DMS 273 treated with DMSO at 0.1 percent for 48 hours (cell line): ENCODE measurements at regions not wholly inside any gene's neighbourhood (a gene's known extent, or its start where the extent isn't known, plus 50 kb on each side); places are given as distances from the start of the nearest gene placed in this dataset.
"Not testable (repeated sequence)": the region's sequence is repeated elsewhere in the genome, so short reads cannot be mapped to it uniquely, and the experiment has no call there.

Experiments used
- DNase-seq: peaks from one replicate; lab custom pipeline; 2025; lab: John Stamatoyannopoulos, UW

- DNase-seq = no peak
Observed at GRCh38 chr2:81061016-81061415, 756.5 kb upstream of the LRRTM1 start.

DNA sequence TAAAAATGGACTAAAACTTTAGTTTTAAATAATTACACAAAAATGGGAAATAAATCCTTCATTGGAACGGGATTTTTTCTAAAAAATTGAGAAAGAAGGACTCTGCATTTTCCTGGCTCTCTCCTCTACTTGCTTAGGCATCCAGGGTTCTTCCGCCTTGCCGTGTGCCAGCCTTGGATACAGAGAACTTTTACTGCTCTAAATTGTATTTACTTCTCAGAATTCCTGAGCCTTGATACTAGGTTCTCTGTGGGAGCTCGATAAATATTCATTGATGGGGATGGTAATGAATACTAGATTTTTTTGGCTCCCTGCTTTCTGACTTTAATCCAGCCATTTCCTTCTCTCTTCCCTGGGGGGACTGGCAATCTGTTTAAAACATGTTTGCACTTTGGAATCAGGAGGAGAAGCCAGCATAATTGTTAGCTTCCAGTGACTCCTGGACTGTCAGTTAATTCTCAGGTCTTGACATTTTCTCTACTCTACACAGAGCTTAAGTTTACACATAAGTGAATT is 746.1 kb upstream of the LRRTM1 start:
- DNase-seq = no peak

- DNase-seq = no peak
Observed at GRCh38 chr2:81043681-81044080, 739.1 kb upstream of the LRRTM1 start.

DNA sequence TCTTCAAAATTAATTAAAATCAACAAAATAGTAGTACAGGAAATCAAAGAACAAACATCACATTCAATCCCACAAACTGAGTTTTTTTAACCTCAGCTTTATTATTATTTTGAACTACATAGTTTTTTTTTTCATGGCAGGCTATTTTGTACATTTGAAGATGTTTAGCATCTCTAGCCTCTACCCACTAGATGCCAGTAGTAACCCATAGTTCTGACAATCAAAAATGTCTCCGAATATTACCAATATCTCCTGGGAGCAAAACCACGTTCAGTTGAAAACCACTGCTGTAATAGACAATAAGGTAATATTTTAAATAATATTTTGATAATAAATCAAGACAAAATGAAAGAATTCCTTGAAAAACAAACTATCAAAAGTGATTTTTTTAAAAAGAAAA is 702.6 kb upstream of the LRRTM1 start:
- DNase-seq = no peak

DNA sequence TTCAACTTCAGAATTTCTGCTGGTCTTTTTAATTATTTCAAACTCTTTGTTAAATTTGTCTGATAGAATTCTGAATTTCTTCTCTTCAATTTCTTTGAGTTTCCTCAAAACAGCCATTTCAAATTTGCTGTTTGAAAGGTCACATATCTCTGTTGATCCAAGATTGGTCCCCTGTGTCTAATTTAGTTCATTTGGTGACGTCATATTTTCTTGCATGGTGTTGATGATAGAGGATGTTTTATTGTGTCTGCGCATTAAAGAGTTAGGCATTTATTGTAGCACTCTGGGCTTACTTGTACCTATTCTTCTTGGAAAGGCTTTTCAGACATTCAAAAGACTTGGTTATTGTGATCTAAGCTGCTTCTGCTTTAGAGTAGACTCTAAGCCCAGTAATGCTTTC is 698.4 kb upstream of the LRRTM1 start:
- no peak for DNase-seq

DNA sequence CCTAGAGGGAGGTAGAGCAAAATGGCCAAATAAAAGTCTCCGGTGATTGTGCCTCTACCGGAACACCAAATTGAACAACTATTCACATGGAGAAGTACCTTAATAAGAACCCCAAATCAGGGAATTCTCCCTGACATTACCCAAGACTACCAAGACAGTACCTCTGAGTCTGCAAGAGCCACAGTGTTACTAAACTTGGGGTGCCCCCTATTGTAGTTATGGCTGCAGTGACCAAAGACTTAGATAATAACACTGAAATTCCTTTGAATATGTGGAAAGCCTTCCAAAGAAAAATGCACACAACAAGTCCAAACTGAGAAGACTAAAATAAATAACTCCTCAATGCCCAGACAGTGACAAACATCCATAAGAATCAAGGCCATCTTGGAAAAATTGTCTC is 682.9 kb upstream of the LRRTM1 start:
- no peak for DNase-seq

DNA sequence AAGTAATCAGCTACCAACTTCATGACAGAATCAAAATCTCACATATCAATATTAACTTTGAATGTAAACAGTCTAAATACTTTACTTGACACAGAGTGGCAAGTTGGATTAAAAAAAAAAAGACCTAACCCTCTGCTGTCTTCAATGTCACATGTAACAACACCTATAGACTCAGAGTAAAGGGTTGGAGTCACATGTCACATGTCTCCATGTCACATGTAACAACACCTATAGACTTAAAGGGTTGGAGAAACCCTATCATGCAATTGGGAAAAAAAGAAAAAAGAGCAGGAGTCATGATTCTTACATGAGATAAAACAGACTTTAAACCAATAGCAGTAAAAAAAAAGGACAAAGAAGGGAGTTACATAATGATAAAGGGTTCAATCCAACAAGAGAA is 665.3 kb upstream of the LRRTM1 start:
- no peak for DNase-seq

- DNase-seq = no peak
Observed at GRCh38 chr2:80968450-80968849, 663.9 kb upstream of the LRRTM1 start.

GRCh38 chr2:80947601-80948130 is 643.1 kb upstream of the LRRTM1 start:
- DNase-seq = no peak

DNA sequence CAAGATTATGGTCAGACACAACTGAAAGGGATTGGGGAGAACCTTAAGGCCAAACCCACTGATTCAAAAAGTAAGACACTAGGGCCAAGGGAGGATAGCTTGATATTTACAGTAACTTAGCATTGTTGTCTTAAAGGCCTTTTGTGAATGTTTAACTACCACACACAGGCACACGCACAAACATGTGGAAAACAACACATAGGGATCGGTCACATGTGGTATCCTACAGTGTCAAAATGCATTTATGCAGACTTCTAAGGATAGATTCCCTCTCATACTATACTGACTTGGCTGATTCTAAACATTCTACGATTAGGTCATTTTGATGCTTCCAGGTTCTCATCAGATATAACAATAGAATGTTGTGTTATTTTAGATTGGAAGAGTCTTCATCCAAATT is 638.9 kb upstream of the LRRTM1 start:
- no peak for DNase-seq

GRCh38 chr2:80942766-80943165 is 638.2 kb upstream of the LRRTM1 start:
- no peak for DNase-seq

DNA sequence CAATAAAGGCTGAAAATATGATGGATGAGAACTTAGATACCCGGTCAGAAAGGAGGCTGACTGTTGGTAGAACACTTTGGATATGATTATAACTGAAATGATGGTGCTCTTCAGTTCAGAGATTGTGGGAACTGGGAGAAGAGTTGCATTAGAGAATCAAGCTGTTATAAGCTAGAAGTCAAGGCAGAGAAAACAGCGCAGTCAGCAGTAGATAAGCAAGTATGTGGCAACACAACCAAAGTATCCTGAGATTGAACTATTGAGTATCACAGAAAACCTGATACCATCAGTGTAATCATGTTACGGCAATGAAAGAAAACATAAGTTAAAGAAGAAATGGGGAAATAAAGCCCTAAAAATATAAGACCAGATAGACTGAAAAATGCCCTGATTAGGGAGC is 633.9 kb upstream of the LRRTM1 start:
- no peak for DNase-seq

GRCh38 chr2:80931820-80932219 is 627.3 kb upstream of the LRRTM1 start:
- DNase-seq = not testable (repeated sequence)

DNA sequence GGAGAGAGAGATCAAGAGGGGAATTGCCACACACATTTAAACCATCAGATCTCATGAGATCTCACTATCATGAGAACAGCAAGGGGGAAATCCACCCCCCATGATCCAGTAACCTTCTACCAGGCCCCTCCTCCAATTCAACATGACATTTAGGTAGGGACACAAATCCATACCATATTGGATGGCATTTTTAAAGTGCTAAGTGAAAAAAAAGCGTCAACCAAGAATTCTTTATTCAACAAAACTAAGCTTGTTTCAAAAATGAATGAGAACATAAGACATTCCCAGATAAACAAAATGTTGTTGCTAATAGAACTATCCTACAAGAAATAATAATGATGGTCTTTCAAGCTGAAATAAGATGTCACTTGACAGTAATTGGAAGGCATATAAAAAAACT is 626.2 kb upstream of the LRRTM1 start:
- DNase-seq = no peak

DNA sequence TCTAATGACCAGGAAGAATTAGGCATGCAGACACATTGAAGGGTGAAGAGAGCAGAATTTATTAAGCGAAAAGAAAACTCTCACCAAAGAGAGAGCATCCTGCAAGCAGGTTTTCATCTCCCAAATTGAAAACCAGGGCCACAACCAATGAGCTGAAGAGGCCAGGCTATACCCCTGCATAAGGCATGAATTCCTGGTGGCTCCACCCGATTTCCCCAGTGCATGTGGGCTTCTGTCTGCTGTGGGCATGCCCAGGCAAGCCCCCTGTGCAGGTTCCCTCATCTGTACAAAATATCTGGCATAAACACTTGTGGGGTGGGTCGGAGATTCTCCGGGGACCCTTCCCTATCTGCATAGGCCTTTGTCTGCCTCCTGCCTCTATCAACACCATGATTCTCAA is 621.6 kb upstream of the LRRTM1 start:
- DNase-seq = no peak

DNA sequence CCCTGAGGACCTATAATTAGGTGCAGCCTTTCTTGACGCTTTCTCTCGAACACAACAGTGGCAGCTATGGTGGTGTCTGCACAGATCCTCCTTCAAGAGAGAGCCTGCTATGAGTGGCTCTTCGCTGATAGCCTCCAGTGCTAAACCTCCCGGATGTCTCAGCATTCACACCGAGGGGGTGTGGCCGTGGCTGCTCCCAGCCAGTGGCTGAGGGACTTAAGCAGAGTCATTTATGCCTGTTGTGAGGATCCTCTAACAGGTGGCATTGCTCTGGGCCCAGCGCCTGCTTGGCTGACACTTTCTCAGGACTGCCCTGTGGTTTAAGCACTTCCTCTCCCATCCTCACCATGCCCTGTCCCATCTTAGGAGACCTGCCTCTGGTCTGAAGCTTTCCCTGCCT is 592.0 kb upstream of the LRRTM1 start:
- DNase-seq = no peak

DNA sequence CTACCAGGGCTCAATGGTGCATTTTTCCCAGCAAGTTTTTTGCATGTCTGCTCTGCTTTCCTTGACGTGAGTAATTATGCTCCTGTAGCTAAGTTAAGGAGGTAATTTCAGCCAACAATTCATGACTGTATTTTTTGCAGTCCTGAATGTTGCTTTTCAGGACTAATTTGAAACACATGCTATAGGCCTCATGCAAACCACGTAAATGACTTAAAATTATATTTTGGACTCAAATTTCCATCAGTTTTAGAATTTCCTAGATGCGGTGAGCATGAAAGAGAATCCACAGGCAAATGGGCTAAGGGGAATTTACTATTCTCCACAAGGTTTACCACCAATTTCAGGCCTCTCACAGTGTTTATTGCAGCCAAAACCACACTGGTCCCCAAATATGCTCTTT is 589.9 kb upstream of the LRRTM1 start:
- DNase-seq = no peak

DNA sequence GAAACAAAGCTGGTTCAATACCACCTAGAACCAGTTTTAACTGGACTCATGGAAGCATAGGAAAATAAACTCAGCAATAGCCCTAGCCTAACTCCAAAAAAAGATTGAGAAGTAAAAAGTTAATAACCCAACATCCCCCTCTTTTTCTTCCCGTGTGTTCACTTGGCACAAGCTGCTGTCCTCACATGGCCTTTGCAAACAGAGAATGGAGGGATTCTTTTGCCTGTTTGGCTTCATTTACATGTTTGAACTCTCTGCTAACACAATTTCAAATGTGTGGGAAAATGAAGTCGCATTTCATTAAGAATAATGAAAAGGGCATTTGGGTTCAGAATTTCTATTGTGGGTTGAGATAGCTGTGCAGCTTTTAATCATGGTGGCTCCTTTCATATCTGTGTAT is 589.2 kb upstream of the LRRTM1 start:
- DNase-seq = no peak

GRCh38 chr2:80889009-80889408 is 584.5 kb upstream of the LRRTM1 start:
- no peak for DNase-seq

GRCh38 chr2:80887841-80888378 is 583.4 kb upstream of the LRRTM1 start:
- no peak for DNase-seq

DNA sequence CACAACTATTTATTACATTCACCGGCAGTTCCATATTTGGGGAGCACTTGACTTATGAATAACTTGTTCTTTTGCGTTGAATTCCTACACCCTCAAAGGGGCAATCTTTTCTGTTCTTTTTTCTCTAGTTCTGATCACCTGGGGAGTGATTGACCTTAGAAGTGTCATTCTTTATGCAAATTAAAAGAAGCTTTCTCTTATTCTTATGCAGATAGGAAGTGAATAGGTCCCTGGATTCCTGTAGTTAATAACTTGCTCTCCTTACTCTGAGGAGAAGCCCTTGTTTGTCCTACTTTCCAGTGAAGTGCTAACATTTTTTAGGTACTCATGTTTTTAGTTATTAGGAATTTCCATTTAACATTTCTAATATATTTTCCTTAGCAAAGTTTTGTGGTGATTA is 569.8 kb upstream of the LRRTM1 start:
- no peak for DNase-seq

DNA sequence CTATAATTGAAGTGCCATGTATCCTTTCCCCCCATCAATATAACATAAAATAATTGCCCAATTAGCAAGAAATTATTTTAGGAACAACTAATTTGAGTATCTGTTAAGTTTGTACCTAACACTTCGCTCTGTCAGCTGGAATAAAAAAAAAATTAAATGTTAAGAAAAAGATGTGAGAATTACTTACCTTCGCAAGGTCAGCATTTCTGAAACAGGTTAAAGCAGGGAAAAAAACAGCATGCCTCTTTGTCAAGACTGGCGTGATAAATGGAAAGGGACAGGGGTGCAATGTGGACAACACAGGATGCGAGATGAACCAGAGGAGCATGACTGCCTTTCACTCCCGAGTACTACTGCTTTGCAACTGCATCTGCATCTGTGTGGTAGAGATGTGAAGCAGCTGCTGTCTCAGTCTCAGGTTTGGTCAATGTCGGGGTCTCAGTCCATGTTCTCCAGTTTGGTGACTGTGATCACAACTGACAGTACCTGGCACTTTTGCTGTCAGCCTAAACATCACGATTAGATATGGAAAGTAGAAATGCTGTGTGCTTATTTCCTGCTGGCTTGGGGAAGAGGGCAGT is 565.4 kb upstream of the LRRTM1 start:
- DNase-seq = no peak

DNA sequence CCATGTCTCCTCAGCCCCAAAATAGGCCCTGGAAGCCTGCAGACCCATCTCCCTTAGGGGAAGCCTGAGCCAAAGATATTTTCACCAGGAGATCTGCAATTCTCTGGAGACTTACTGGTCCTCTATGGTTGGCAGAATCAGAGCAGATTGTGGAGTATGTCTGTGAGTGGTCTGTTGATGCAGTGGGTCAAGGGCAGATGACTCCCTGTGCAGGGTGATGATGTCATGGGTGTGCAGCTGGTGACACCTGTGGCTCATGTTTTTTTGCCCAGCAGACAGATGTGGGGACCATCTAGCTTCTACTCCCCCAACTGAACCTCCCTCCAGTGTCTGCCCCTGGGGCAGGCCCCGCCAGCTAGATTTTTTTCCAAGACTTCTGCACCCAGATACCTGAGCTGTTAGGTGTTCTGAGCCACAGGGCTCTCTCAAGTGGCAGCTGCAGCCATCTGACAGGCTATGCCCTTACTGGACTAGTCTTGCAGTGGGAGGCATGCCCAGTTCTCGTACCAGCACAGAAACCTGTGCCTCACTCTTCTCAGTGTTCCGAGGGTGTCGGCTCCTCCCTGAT is 558.7 kb upstream of the LRRTM1 start:
- no peak for DNase-seq

DNA sequence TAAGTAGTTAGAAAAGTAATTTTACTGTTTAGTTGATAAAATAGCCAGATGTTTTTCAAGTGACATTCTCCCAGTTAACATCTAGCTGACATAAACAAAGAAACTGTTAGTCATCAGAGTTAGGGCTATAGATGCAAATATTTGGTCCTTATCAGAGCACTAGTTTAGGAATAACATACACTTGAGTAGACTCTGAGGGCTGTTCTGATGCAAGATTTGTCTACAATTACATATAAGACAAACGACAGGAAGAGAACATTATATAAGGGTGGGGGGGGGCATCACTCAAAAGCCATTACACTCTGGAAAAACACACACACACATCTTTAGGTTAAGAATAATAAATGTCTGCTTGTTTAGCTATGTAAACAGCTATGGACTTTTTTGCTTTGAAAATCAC is 554.4 kb upstream of the LRRTM1 start:
- no peak for DNase-seq
